ENCODE measurements at regions not wholly inside any gene's neighbourhood (a gene's known extent, or its start where the extent isn't known, plus 50 kb on each side); places are given as distances from the start of the nearest gene placed in this dataset.

GRCh38 chr10:118508355-118508754 lies 87.1 kb downstream of the PRLHR start:
- no peak for TF ChIP-seq CTCF (IDR thresholded peaks at IDR 0.05)
- no peak for DNase-seq (ENCODE audit: low spot score)
- no peak for ATAC-seq (ENCODE audit: low FRiP score)

- DNase-seq (ENCODE audit: low spot score), result no peak
- no peak for ATAC-seq (ENCODE audit: low FRiP score)
- TF ChIP-seq CTCF (IDR thresholded peaks at IDR 0.05), result no peak
Measured at GRCh38 chr10:118506671-118507590, 88.5 kb downstream of the PRLHR start.

- DNase-seq (ENCODE audit: low spot score) (no peak), ATAC-seq (ENCODE audit: low FRiP score) (no peak)
- TF ChIP-seq CTCF (IDR thresholded peaks at IDR 0.05), result no peak
Measured at GRCh38 chr10:118505363-118505762, 90.1 kb downstream of the PRLHR start.

- no peak for TF ChIP-seq CTCF (IDR thresholded peaks at IDR 0.05)
- no peak for ATAC-seq (ENCODE audit: low FRiP score)
- no peak for DNase-seq (ENCODE audit: low spot score)
Measured at GRCh38 chr10:118504467-118505205, 90.8 kb downstream of the PRLHR start.

GRCh38 chr10:118504044-118504443 lies 91.4 kb downstream of the PRLHR start:
- no peak for ATAC-seq (ENCODE audit: low FRiP score)
- TF ChIP-seq CTCF (IDR thresholded peaks at IDR 0.05), result no peak
- no peak for DNase-seq (ENCODE audit: low spot score)

- TF ChIP-seq CTCF (IDR thresholded peaks at IDR 0.05), result no peak
- ATAC-seq (ENCODE audit: low FRiP score) (no peak), DNase-seq (ENCODE audit: low spot score) (no peak)
Measured at GRCh38 chr10:118503192-118503591, 92.3 kb downstream of the PRLHR start.
